Globus pallidus (tissue), 1 donor: ENCODE measurements at regions not wholly inside any gene's neighbourhood (a gene's known extent, or its start where the extent isn't known, plus 50 kb on each side); places are given as distances from the start of the nearest gene placed in this dataset.

Source experiments
- DNase-seq: peaks from one replicate; pipeline ENCODE4 v3.0.0-alpha.2; 2015; ENCODE audit warnings: low spot score

GRCh38 chr5:68431186-68431585 is 215.6 kb downstream of the PIK3R1 start:
- no peak for DNase-seq

- no peak for DNase-seq
These were observed 216.2 kb downstream of the PIK3R1 start for GRCh38 chr5:68431601-68432337.

- DNase-seq, result no peak
These were observed 217.1 kb downstream of the PIK3R1 start for GRCh38 chr5:68432682-68433081.

- DNase-seq, result no peak
These were observed 218.0 kb downstream of the PIK3R1 start for GRCh38 chr5:68433526-68433922.

GRCh38 chr5:68433923-68434879 is 218.6 kb downstream of the PIK3R1 start:
- peak; percentile 68 for DNase-seq

GRCh38 chr5:68435611-68436010 is 220.1 kb downstream of the PIK3R1 start:
- peak; percentile 29 for DNase-seq

GRCh38 chr5:68436686-68437520 is 221.3 kb downstream of the PIK3R1 start:
- no peak for DNase-seq

GRCh38 chr5:68438876-68439275 is 223.3 kb downstream of the PIK3R1 start:
- DNase-seq, result no peak

GRCh38 chr5:68440245-68440644 is 224.7 kb downstream of the PIK3R1 start:
- no peak for DNase-seq

GRCh38 chr5:68440651-68441050 is 225.1 kb downstream of the PIK3R1 start:
- no peak for DNase-seq

GRCh38 chr5:68441309-68442073 is 225.9 kb downstream of the PIK3R1 start:
- DNase-seq, result no peak

- no peak for DNase-seq
These were observed 227.5 kb downstream of the PIK3R1 start for GRCh38 chr5:68443091-68443490.

- no peak for DNase-seq
These were observed 228.5 kb downstream of the PIK3R1 start for GRCh38 chr5:68444048-68444447.

- peak; percentile 19 for DNase-seq
These were observed 229.3 kb downstream of the PIK3R1 start for GRCh38 chr5:68444833-68445232.

GRCh38 chr5:68445257-68446069 is 229.9 kb downstream of the PIK3R1 start:
- DNase-seq, result no peak

- no peak for DNase-seq
These were observed 230.5 kb downstream of the PIK3R1 start for GRCh38 chr5:68446070-68446357.

- DNase-seq, result no peak
These were observed 230.9 kb downstream of the PIK3R1 start for GRCh38 chr5:68446487-68446894.

GRCh38 chr5:68447136-68447929 is 231.8 kb downstream of the PIK3R1 start:
- no peak for DNase-seq

GRCh38 chr5:68449380-68449779 is 233.8 kb downstream of the PIK3R1 start:
- no peak for DNase-seq
